Vagina (tissue), 2 donors: ENCODE measurements at regions not wholly inside any gene's neighbourhood (a gene's known extent, or its start where the extent isn't known, plus 50 kb on each side); places are given as distances from the start of the nearest gene placed in this dataset.

Experiments
- CTCF ChIP-seq, 3 experiments: fragments of 450-650 bp in 2 of 3; fragments of 200-600 bp in 1 of 3; sonication (generic) in 1 of 3; IDR thresholded peaks; one replicate each; pipeline ENCODE4 v1.5.1; 2017 to 2019; ENCODE audit warnings: antibody characterized with exemption in 3 of 3, mild to moderate bottlenecking in 2 of 3, moderate library complexity in 2 of 3
- POLR2A ChIP-seq, 2 donors: fragments of 450-650 bp; IDR thresholded peaks; one replicate each; pipeline ENCODE4 v1.6.1; 2017; ENCODE audit warnings: antibody characterized with exemption in 2 of 2, mild to moderate bottlenecking in 2 of 2, moderate library complexity in 2 of 2
- POLR2AphosphoS5 ChIP-seq, 2 donors: sonication (generic); formaldehyde crosslinking; IDR thresholded peaks; one replicate each; pipeline ENCODE4 v1.9.0; 2017; ENCODE audit warnings: antibody characterized with exemption in 2 of 2, mild to moderate bottlenecking in 2 of 2, low read depth in 1 of 2; ENCODE audit not compliant: insufficient read depth in 1 of 2

GRCh38 chr15:97156739-97157265, 803.7 kb upstream of the ARRDC4 start:
- TF ChIP-seq CTCF (IDR thresholded peaks at IDR 0.05) (no peak), POLR2A (IDR thresholded peaks at IDR 0.05) (no peak), POLR2AphosphoS5 (IDR thresholded peaks at IDR 0.05; ENCODE audit: insufficient read depth in 1 of 2, low read depth in 1 of 2) (no peak)
